IPS-18a (cell line): ENCODE measurements at regions not wholly inside any gene's neighbourhood (a gene's known extent, or its start where the extent isn't known, plus 50 kb on each side); places are given as distances from the start of the nearest gene placed in this dataset.
"Not testable (repeated sequence)": the region's sequence is repeated elsewhere in the genome, so short reads cannot be mapped to it uniquely, and the experiment has no call there.

Experiments
- H3K27ac ChIP-seq: one replicate; pipeline ENCODE4 v1.5.1; 2013; ENCODE audit warnings: low read length
- H3K27me3 ChIP-seq: one replicate; pipeline ENCODE4 v1.6.1; 2013; ENCODE audit warnings: mild to moderate bottlenecking, low read length; ENCODE audit not compliant: control insufficient read depth, insufficient read depth
- H3K36me3 ChIP-seq: one replicate; pipeline ENCODE4 v1.6.1; 2013; ENCODE audit warnings: low read depth, low read length; ENCODE audit not compliant: control insufficient read depth
- H3K4me1 ChIP-seq: one replicate; pipeline ENCODE4 v1.6.1; 2013; ENCODE audit warnings: low read depth, low read length; ENCODE audit not compliant: control insufficient read depth
- H3K4me3 ChIP-seq: one replicate; pipeline ENCODE4 v1.5.1; 2013; ENCODE audit warnings: low read length
- H3K9ac ChIP-seq: one replicate; pipeline ENCODE4 v1.6.1; 2013; ENCODE audit warnings: mild to moderate bottlenecking, low read length, moderate library complexity
- H3K9me3 ChIP-seq: one replicate; pipeline ENCODE4 v1.6.1; 2013; ENCODE audit warnings: low read depth, low read length; ENCODE audit not compliant: control insufficient read depth

DNA sequence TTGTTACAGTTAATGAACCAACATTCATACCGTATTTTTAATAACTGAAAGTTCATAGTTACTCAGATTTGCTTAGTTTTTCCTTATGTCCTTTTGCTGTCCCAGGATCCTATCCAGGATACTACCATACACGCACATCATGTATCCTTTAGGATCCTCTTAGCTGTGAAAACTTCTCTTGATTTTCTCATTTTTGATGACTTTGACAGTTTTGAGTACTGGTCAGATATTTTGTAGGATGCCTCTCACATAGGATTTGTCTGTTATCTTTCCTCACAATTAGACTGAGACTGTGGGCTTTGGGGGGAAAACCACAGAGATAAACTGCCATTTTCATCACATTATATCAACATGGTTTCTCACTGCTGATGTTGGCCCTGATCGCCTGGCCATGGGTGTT is 491.3 kb upstream of the TRPC7 start:
- Histone ChIP-seq H3K27me3 (no peaks in the 10 kb centered on the region), H3K27ac (no peak overlapping the region)

DNA sequence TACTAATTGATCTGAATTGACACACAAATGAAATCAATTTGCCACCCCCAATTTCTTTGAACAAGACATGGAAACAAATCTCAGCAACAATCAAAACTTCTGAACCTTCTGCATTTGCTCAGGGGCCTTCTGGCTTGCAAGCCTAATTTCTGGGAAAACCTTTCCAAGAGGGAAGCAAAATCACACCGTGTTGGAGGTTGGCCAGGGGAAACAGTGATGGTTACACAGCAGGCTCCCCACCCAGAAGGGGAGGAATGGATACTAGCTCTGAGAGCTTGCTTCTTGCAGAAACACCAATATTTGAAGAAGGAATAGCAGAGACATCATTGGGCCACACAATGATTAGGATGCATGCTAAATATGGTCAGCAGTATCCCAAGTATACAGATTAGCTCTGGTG is 488.6 kb upstream of the TRPC7 start:
- no peaks in the 10 kb centered on the region for H3K4me1 ChIP-seq
- H3K27ac ChIP-seq = no peak overlapping the region
- H3K4me3 ChIP-seq = no peak overlapping the region
- no peaks in the 10 kb centered on the region for H3K9me3 ChIP-seq
- no peaks in the 10 kb centered on the region for H3K27me3 ChIP-seq
- no peak overlapping the region for H3K9ac ChIP-seq
- no peaks in the 10 kb centered on the region for H3K36me3 ChIP-seq

More for the DNA sequence above, 491.3 kb upstream of the TRPC7 start:
- Histone ChIP-seq H3K9me3 (no peaks in the 10 kb centered on the region), H3K4me1 (no peaks in the 10 kb centered on the region), H3K36me3 (no peaks in the 10 kb centered on the region), H3K9ac (no peak overlapping the region), H3K4me3 (no peak overlapping the region)

DNA sequence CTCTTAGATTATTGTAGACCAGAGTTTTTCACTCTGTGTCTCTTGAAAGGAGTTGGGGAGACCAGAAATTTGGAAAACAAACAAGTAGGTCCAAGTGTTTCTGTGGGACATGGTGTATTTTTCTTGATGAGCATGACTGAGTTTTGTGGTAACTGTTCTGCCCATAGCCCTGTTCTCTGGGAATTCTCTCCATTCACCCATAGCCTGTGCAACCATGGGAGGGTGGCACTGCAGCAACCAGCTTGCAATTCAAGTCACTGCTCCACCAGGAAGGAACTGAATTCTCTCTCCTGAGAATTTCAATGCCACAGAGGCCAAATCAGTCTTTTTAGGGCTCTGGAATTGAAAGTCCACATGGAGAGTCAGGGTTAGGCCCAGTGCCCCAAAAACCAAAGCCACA is 475.3 kb upstream of the TRPC7 start:
- no peaks in the 10 kb centered on the region for H3K36me3 ChIP-seq
- H3K9me3 ChIP-seq = no peaks in the 10 kb centered on the region
- no peak overlapping the region for H3K4me3 ChIP-seq
- no peaks in the 10 kb centered on the region for H3K27me3 ChIP-seq
- H3K9ac ChIP-seq = no peak overlapping the region
- no peaks in the 10 kb centered on the region for H3K4me1 ChIP-seq
- no peak overlapping the region for H3K27ac ChIP-seq

DNA sequence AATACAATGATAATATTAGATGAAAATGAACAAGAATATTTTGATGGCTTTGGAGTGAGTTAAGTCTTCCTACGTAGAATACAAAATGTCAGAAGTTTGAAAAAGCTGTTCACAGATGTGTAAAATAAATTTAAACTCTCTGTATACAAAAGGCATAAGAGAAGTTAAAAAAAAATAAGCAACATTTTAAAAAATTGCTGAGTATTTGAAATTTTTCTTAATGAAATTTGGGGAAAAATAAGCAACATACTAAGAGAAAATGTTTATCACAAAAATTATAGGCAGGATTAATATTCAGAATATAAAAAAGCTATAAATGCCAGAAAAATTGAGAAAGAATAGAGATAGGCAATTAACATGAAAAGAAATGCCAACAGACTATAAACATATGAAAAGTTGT is 470.7 kb upstream of the TRPC7 start:
- Histone ChIP-seq H3K36me3 (no peaks in the 10 kb centered on the region), H3K4me1 (no peaks in the 10 kb centered on the region), H3K27ac (no peak overlapping the region), H3K9ac (no peak overlapping the region), H3K27me3 (no peaks in the 10 kb centered on the region), H3K9me3 (no peaks in the 10 kb centered on the region), H3K4me3 (no peak overlapping the region)

DNA sequence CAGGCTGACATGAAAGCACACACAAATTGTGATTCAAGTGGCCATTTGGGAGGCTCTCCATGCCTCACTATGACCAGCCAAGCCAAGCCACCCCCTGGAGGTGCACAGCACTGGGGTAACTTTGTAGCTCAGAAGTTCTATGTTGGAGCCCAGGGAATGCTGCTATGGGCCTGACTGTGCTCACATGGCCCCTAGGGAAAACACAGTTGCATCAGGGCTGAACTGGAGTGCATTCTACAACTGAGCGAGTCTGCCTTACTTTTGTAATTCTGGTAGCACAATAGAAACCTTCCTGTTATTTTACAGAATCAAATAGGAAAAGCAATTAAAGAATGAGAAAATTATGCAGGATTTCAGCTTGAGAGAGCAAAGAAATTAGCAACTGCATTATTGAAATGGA is 455.5 kb upstream of the TRPC7 start:
- H3K27ac ChIP-seq = no peak overlapping the region
- H3K4me3 ChIP-seq = no peak overlapping the region
- no peaks in the 10 kb centered on the region for H3K36me3 ChIP-seq
- no peaks in the 10 kb centered on the region for H3K4me1 ChIP-seq
- no peaks in the 10 kb centered on the region for H3K9me3 ChIP-seq
- H3K27me3 ChIP-seq = no peaks in the 10 kb centered on the region
- H3K9ac ChIP-seq = no peak overlapping the region

DNA sequence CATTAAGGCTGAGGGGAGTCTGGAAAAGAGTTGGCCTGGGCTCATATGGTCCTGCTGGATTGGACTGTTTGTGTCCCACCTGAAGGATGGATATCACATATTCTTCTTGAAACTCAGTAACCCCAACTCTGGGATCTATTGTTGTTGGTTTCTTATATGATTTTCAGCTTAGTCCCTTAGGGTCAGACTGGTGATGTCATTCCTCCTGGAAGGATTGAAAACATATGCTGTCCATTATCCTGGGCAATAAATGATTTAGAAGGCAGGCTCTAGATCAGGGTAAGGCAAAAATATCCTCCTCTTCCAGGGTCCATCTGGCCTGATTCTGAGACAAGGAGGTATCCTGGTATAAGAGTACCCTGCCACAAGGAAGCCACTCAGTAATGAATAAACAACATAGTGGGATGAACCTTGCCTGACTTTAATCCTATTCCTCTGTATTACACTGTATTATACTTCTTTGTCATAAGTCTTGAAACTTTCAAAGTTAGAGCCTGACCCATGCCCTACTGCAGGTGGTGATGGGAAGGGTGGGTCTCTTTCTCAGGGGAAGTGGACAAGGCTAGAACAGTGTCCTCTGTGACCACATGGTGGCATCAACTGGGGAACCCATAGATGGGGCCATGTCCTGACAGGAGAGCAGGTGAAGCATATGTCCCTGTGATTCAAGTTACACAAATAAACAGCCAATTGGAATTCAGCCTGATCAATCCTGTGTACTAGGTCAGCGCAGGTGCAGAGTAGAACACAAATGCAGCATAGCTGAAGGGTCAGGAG is 454.4 kb upstream of the TRPC7 start:
- H3K9ac ChIP-seq = no peak overlapping the region
- H3K27ac ChIP-seq = no peak overlapping the region
- no peak overlapping the region for H3K4me3 ChIP-seq
- no peaks in the 10 kb centered on the region for H3K4me1 ChIP-seq
- no peaks in the 10 kb centered on the region for H3K9me3 ChIP-seq
- H3K27me3 ChIP-seq = no peaks in the 10 kb centered on the region
- no peaks in the 10 kb centered on the region for H3K36me3 ChIP-seq

DNA sequence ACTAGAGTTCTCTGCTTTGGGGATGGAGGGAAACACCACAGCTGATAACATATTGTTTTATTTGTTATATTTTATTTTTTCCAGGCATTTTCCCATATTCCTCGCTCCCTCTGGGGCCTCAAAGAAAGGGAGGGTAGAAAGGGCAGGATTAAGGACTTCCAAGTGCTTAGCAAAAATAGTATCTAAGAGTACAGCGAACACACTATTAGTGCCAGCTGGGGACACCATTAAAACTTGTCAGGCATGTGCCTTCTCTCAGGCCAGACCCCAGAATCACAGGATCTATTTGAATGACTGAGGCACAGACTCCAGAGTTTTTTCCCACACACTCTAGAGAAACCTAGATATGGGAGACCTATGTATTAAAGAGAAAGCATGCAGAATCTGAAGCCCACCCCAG is 451.0 kb upstream of the TRPC7 start:
- no peak overlapping the region for H3K27ac ChIP-seq
- H3K27me3 ChIP-seq = no peaks in the 10 kb centered on the region
- H3K9ac ChIP-seq = no peak overlapping the region
- no peaks in the 10 kb centered on the region for H3K36me3 ChIP-seq
- no peaks in the 10 kb centered on the region for H3K9me3 ChIP-seq
- no peak overlapping the region for H3K4me3 ChIP-seq
- H3K4me1 ChIP-seq = no peaks in the 10 kb centered on the region

DNA sequence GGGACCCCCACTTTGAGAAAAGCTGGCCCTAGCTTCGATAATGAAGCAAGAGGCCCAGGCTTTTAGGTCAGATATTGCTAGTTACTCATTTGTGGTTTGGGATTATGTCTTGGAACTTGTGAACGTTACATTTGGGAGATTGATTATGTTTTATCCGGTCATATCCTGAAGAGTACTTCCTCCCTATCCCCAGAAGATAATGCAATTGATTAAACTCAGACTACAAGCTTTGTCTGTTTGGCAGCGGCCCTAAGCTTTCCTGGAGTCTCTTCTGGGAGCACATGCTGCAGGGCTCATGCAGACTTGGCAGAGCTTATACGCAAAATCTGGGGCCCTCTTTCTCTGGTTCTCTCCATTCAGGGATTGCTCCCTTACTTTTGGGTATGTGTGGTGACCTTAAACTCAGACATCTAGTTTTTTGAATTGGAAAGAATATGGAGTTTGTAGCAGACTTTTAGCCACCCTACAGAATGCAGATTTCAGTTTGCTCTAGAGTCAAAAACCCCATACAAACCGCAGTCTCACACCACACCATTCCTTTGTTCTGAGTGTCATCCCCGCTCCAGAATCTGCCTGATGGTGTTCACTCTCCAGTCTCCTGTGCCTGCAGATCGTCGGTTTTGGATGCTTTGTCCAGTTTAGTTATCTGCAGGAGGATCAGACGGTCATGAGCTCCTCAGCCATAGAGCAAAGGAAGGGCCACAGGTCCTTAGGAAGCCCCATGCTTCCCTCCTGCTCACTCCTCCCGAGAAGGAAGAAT is 449.5 kb upstream of the TRPC7 start:
- no peak overlapping the region for H3K9ac ChIP-seq
- H3K27ac ChIP-seq = no peak overlapping the region
- H3K4me3 ChIP-seq = no peak overlapping the region
- H3K9me3 ChIP-seq = no peaks in the 10 kb centered on the region
- H3K27me3 ChIP-seq = no peaks in the 10 kb centered on the region
- H3K4me1 ChIP-seq = no peaks in the 10 kb centered on the region
- H3K36me3 ChIP-seq = no peaks in the 10 kb centered on the region

DNA sequence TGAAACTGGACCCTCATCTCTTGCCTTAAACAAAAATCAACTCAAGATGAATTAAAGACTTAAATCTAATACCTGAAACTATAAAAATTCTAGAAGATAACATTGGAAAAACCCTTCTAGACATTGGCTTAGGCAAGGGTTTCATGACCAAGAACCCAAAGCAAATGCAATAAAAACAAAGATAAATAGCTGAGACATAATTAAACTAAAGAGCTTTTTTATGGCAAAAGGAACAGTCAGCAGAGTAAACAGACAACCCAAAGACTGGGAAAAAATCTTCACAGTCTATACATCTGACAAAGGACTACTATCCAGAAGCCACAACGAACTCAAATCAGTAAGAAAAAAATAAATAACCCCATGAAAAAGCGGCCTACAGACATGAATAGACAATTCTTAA is 446.9 kb upstream of the TRPC7 start:
- not testable (repeated sequence) for H3K9ac ChIP-seq, H3K27me3 ChIP-seq, H3K27ac ChIP-seq, H3K9me3 ChIP-seq, H3K4me3 ChIP-seq, H3K36me3 ChIP-seq, H3K4me1 ChIP-seq

DNA sequence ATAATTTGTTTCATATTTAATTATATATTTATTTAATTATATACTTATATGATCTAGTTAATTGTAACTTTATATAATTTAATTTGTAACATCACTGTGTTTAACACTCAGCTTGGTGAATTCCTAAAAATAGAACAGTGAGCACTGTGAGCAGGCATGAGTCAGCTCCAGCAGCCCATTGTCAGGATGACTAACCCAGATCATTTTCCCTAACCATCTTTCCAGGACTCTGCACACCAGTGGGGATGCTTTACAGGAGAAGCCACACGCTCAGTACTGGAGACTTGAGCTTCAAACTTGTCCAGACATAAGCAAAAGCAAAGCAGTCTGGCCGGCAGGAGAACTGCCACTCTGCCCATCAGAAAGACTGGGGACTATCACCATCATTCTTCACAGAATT is 446.2 kb upstream of the TRPC7 start:
- no peaks in the 10 kb centered on the region for H3K36me3 ChIP-seq
- H3K4me3 ChIP-seq = no peak overlapping the region
- H3K9me3 ChIP-seq = no peaks in the 10 kb centered on the region
- H3K27ac ChIP-seq = no peak overlapping the region
- no peaks in the 10 kb centered on the region for H3K27me3 ChIP-seq
- no peaks in the 10 kb centered on the region for H3K4me1 ChIP-seq
- H3K9ac ChIP-seq = no peak overlapping the region

DNA sequence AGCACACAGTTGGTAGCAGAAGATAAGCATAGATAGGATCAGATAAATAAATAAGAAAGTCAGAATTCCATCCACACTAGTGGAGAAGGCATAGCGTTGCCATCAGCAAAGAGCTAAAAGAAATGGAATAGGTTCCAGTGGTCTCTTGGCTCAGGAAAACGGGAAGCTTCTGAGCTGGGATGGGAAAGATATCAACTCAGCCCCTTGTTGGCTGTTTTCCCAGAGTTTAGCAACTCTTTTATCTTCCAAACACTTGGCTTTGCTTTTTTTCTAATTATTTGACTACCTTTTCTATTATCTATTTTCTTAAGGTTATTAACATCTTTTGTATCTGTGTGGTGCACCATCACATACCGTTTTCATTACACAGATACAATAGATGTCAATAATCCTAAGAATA is 445.7 kb upstream of the TRPC7 start:
- Histone ChIP-seq H3K9ac (no peak overlapping the region), H3K9me3 (no peaks in the 10 kb centered on the region), H3K27ac (no peak overlapping the region), H3K36me3 (no peaks in the 10 kb centered on the region), H3K4me3 (no peak overlapping the region), H3K27me3 (no peaks in the 10 kb centered on the region), H3K4me1 (no peaks in the 10 kb centered on the region)

DNA sequence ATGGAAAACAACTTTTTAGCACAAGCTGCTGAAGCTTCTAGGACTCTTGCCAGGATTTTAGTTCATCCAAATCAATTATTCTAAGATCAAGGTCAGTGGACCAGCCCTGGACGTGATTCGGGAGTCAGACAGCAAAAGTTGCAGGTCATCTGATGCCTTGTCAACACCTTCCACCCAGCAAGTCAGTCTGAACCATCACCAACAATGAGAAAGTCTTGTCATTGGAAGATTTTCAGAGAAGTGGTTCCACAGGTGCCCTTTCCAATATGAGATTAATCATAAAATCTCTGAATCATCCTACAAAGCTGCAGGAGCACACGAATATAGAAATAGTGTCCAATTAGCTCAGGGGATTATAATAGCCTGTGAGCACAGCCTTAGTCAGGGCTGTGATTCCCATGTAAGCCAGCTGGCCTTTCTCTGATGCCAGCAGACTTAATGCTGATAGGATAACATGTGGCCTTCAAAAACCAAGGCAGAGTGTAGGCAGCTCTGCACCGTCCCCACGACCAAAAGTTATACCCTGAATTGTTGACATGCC is 445.0 kb upstream of the TRPC7 start:
- no peak overlapping the region for H3K27ac ChIP-seq
- no peaks in the 10 kb centered on the region for H3K27me3 ChIP-seq
- no peaks in the 10 kb centered on the region for H3K9me3 ChIP-seq
- no peaks in the 10 kb centered on the region for H3K36me3 ChIP-seq
- no peak overlapping the region for H3K9ac ChIP-seq
- no peak overlapping the region for H3K4me3 ChIP-seq
- no peaks in the 10 kb centered on the region for H3K4me1 ChIP-seq
